GM19238 (cell line): ENCODE measurements at regions not wholly inside any gene's neighbourhood (a gene's known extent, or its start where the extent isn't known, plus 50 kb on each side); places are given as distances from the start of the nearest gene placed in this dataset.

Experiments used
- DNase-seq: peaks from one replicate; pipeline ENCODE4 v3.0.0; 2011; ENCODE audit warnings: low spot score; ENCODE audit not compliant: insufficient read length

GRCh38 chr21:28789523-28789922, 203.2 kb downstream of the LTN1 start:
- DNase-seq: no peak

DNA sequence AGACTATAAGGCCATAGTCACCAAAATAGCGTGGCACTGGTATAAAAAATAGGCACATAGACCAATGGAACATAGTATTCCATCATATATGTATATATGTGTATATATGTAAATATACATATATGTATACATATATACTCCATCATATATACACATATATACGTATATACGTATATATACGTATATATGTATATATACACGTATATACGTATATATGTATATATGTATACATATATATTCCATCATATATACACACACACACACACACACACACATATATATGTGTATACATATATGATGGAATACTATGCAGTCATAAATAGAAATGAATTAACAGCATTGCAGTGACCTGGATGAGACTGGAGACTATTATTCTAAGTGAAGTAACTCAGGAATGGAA, 204.6 kb downstream of the LTN1 start:
- DNase-seq: no peak

DNA sequence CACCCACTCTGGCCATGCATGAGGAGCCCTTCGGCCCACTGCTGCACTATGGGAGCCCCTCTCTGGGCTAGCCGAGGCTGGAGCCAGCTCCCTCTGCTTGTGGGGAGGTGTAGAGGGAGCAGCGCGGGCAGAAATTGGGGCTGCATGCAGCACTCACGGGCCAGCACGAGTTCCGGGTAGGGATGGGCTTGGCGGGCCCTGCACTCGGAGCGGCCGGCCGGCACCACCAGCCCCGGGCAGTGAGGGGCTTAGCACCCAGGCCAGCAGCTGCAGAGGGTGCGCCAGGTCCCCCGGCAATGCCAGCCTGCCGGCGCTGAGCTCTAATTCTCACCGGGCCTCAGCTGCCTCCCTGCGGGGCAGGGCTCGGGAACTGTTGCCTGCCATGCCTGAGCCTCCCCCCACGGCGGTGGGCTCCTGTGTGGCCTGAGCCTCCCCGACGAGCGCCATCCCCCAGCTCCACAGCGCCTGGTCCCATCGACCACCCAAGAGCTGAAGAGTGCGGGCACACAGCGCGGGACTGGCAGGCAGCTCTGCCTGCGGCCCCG, 209.0 kb downstream of the LTN1 start:
- DNase-seq: no peak

DNA sequence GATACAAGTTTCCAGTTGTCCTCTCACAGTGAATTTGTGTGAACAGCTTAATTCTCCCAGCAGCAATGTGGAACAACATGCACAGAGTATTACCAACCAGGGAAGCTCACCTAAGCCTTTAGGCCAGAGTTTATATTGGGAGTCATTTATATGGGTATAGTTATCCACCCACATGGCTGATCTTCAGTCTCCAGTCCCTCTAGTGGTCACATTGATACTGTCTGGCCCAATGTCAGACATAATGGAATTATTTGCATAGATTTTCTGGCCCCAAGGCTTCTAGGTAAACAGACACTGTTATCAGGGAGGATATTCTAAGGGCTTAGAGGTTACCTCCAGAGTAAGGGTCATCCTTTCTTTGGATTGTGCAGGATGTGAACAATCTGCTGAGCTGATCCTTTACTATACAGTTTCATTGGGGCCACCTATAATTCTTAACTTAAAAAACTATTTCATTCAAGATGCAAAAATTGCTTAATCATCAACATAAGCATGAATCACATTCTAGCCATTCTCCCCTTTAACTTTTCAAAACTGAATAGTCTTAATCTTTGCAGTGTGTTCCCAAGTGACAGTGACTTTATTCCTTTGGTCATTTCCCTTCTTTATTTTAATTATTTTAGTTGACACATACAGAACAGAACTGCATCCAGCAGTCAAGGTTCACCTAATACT, 210.9 kb downstream of the LTN1 start:
- no peak for DNase-seq

- DNase-seq: no peak
These were observed 212.8 kb downstream of the LTN1 start for GRCh38 chr21:28779914-28780313.

DNA sequence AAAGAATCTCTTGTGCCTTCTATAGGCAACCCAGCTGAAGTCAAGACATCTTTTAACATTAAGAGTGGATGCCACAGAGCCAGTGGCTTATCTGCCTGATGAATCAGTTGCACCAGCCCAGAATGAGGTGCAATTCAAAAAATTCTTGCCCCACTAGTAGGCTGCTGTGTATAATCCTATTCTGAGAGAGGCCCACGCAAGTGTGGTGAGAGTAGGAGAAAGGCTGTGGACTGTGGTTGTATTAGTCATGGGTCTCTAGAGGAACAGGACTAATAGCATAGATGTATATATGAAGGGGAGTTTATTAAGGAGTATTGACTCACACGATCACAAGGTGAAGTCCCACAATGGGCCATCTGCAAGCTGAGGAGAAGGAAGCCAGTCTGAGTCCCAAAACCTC, 216.4 kb downstream of the LTN1 start:
- DNase-seq: no peak

DNA sequence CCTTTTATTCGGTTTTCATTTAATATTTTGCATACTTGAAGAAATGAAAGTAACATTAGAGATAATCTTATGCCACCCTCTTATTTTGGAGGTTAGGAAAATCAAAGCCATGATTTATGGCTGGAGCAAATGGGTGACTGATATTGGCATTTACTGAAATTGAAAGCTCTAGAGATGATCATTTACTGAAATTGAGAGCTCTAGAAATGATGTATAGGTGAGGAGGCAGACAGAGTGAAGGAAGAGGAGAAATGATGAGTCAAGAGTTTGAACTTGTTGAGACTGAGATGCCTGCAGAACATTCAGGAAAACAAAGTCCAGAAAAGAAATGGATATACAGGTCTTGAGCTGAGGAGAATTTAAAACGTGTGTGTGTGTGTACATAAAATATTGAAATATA, 217.6 kb downstream of the LTN1 start:
- no peak for DNase-seq

DNA sequence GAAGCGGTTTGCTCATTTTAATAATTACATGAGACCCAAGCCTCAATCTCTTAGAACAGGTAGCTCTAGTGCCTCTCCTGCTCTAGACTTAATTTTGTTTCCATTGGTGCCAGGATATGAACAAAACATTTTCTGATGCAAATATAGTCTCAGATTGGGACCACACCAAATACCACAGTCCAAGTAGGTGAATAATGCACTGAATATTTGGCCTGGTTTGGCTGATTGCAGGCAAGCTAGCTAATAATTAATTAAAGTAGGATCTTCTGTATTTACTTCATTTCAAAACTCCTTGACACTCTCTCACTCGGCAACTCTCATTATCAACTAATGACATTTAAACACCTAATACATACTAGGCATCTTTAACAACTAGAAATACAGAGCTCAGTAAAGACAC, 219.6 kb downstream of the LTN1 start:
- no peak for DNase-seq

DNA sequence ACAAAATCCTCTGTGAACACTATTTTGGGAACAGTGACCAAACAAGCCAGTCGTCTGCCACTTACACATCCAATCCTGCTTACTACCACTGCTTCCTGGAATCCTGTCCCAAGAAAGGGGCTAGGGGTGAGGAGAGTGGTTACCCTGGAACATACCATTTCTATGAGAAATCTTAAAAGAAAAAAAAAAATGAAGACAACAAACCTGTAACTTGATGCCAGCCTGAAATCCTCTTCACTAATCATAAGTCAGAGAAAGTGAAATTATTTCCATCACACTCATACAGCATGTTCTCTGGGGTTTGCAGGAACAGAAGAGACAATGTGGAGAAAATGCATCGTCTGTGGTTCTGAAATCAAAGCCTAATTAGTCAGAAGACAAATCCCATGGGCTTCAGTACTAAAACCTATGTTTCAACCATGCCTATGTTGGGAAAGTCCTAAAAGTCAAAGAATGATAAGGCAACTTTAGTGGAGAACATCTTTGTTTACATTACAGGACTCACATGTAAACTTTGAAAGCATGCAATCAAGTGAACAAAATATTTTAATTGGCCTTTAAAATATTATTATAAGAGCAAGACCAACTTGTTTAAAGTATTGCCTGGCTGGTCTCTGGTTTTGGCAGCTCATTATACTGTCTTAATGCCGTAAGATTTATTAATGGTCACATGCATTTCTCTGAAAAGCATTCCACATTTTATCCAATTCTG, 220.7 kb downstream of the LTN1 start:
- DNase-seq: no peak

- DNase-seq: no peak
These were observed 221.6 kb downstream of the LTN1 start for GRCh38 chr21:28770867-28771661.

DNA sequence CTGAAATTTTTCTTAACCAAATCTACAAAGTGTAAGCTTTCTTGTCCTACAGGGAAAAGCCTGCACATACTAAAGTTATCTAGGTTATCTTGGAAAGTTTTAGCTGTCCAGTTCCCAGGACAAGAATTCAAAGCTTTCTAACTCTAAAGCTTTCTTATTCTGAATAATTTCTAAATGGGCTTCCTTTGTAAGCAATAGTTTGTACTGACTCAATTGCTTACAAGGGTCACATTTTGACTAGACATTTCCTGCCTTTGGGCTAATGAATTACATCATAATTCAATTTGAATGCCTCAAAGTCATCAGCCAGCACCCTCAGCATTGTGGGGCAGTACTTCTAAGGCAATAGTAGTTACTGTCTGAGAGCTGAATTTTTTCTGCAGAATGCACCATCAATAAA, 223.0 kb downstream of the LTN1 start:
- no peak for DNase-seq

DNA sequence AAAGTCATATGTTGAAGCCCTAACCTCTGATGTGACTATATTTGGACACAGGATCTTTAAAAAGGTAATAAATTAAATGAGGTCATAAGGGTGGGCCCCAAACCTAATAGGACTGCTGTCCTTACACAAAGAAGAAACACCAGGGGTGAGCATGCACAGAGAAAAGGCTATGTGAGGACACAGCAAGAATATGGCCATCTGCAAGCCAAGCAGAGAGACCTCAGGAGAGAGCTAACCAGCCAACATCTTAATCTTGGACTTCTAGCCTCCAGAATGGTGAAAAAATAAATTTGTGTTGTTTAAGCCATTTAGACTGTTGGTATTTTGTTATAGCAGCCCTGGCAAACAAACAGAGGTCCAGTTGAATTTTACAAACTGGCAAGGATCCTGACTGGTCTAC, 223.9 kb downstream of the LTN1 start:
- no peak for DNase-seq

DNA sequence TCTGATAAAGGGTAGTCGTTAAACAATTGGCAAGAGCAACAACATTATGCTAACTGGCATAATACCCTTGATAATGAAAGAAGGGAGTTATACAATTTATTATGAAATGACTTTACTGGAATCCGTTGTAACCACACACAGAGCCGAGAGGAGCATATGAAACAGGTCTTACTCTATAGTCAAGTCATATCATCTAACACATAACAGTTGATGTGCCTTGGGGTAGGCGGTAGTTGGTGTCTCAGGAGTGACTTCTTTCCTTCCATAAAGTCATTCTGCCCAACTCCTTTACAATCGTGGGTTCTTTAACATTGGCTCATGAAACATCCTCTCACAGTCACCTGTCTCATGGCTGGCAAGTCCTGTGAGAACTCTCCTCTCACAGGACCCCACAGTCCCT, 225.2 kb downstream of the LTN1 start:
- DNase-seq: no peak

GRCh38 chr21:28763809-28764418, 228.8 kb downstream of the LTN1 start:
- DNase-seq: no peak

- no peak for DNase-seq
These were observed 230.3 kb downstream of the LTN1 start for GRCh38 chr21:28762357-28762735.

- DNase-seq: no peak
These were observed 230.9 kb downstream of the LTN1 start for GRCh38 chr21:28761674-28762356.

DNA sequence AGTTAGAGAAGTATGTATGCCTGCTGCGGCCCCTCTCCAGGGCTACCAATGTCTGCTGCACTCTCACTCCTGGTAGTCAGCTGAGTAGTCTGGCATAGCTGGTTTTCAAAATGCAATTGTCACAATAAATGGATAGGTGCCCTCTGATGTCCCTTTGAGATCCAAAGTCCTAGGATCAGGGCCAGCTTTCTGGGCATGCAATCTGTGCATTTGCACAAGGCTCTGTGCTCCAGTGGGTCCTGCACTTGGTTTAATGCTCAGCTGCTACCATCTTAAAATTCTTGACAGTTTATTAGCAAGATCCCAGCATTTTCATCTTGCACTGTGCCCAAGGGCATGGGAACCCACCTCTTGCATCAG, 233.8 kb downstream of the LTN1 start:
- no peak for DNase-seq

- DNase-seq: no peak
These were observed 234.4 kb downstream of the LTN1 start for GRCh38 chr21:28758042-28758882.

GRCh38 chr21:28754862-28755261, 237.8 kb downstream of the LTN1 start:
- DNase-seq: no peak

DNA sequence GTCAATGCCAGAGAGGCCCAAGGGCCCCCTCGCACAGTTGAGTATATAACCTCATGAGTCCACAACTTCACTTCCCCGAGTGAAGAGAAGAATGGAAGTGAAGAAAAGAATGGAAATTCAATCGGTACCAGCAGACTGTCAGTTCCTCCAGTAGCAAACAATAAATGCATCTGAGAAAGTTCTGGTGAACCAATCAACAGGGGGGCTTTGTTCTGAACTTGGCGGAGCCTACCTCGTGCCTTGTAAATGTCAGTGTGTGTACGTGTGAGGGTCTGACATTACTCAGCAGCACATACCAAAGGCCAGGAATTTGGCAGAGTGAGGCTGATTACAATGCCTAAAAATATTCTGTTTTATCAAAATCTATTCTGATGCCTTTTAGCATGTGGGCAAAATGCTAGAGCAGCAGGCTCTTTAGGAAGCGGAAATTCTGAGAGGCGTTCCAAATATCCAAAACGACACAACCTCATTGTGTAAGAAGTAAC, 238.5 kb downstream of the LTN1 start:
- no peak for DNase-seq
